GM06990 (cell line): ENCODE measurements at regions not wholly inside any gene's neighbourhood (a gene's known extent, or its start where the extent isn't known, plus 50 kb on each side); places are given as distances from the start of the nearest gene placed in this dataset.

Experiments used
- DNase-seq: peaks from one replicate; pipeline ENCODE4 v3.0.0-alpha.2; 2011; ENCODE audit not compliant: insufficient read length; ENCODE audit errors: extremely low read depth
- H3K27me3 ChIP-seq: replicated peaks from 2 replicates; pipeline ENCODE4 v1.6.0; 2011; ENCODE audit warnings: low read length; ENCODE audit not compliant: control insufficient read depth, insufficient read depth
- H3K36me3 ChIP-seq: 2 replicates; pipeline ENCODE4 v1.5.1; 2011; ENCODE audit warnings: low read length; ENCODE audit not compliant: control insufficient read depth, insufficient read depth
- H3K4me3 ChIP-seq: replicated peaks from 2 replicates; pipeline ENCODE4 v1.5.1; 2011; ENCODE audit warnings: low read depth, mild to moderate bottlenecking, control low read depth, low read length
- CTCF ChIP-seq: IDR thresholded peaks from 2 replicates; pipeline ENCODE4 v1.5.1; 2011; ENCODE audit warnings: low read length, control low read depth, mild to moderate bottlenecking, inconsistent platforms; ENCODE audit not compliant: insufficient read depth, poor library complexity, severe bottlenecking

GRCh38 chr16:9680019-9680655 is 502.1 kb downstream of the GRIN2A start:
- no peaks in the 10 kb centered on the region for H3K36me3 ChIP-seq
- no peak for TF ChIP-seq CTCF
- no peak for DNase-seq
- no peaks in the 10 kb centered on the region for H3K27me3 ChIP-seq
- H3K4me3 ChIP-seq, result no peak overlapping the region

- H3K36me3 ChIP-seq, result no peaks in the 10 kb centered on the region
- H3K27me3 ChIP-seq, result no peaks in the 10 kb centered on the region
- no peak overlapping the region for H3K4me3 ChIP-seq
- TF ChIP-seq CTCF, result no peak
- no peak for DNase-seq
These were observed 501.3 kb downstream of the GRIN2A start for GRCh38 chr16:9680968-9681367.

GRCh38 chr16:9681508-9681907 is 500.7 kb downstream of the GRIN2A start:
- no peak for TF ChIP-seq CTCF
- Histone ChIP-seq H3K4me3 (no peak overlapping the region), H3K27me3 (no peaks in the 10 kb centered on the region), H3K36me3 (no peaks in the 10 kb centered on the region)
- no peak for DNase-seq

- Histone ChIP-seq H3K36me3 (no peaks in the 10 kb centered on the region), H3K4me3 (no peak overlapping the region), H3K27me3 (no peaks in the 10 kb centered on the region)
- DNase-seq, result no peak
- no peak for TF ChIP-seq CTCF
These were observed 499.9 kb downstream of the GRIN2A start for GRCh38 chr16:9682320-9682719.

GRCh38 chr16:9683677-9684076 is 498.6 kb downstream of the GRIN2A start:
- no peaks in the 10 kb centered on the region for H3K36me3 ChIP-seq
- no peak for DNase-seq
- H3K27me3 ChIP-seq, result no peaks in the 10 kb centered on the region
- H3K4me3 ChIP-seq, result no peak overlapping the region
- TF ChIP-seq CTCF, result no peak

- Histone ChIP-seq H3K4me3 (no peak overlapping the region), H3K36me3 (no peaks in the 10 kb centered on the region), H3K27me3 (no peaks in the 10 kb centered on the region)
- TF ChIP-seq CTCF, result no peak
- DNase-seq, result no peak
These were observed 494.4 kb downstream of the GRIN2A start for GRCh38 chr16:9687737-9688319.
